Liver (tissue), 7 donors: ENCODE measurements at regions not wholly inside any gene's neighbourhood (a gene's known extent, or its start where the extent isn't known, plus 50 kb on each side); places are given as distances from the start of the nearest gene placed in this dataset.

Experiments used
- DNase-seq: peaks from one replicate; pipeline ENCODE4 v3.0.0-alpha.2; 2017; ENCODE audit warnings: low spot score
- H3K27ac ChIP-seq, 2 donors: one replicate each; pipeline ENCODE4 v1.7.0; 2013; ENCODE audit warnings: inconsistent platforms in 2 of 2, low read length in 2 of 2, control low read depth in 1 of 2, low read depth in 1 of 2, mild to moderate bottlenecking in 1 of 2
- H3K27me3 ChIP-seq, 4 donors: one replicate each; pipeline versions ENCODE4 v1.6.1 to v1.7.0; 2013; ENCODE audit warnings: low read length in 3 of 4, inconsistent platforms in 1 of 4, mild to moderate bottlenecking in 1 of 4, moderate library complexity in 1 of 4; ENCODE audit not compliant: control insufficient read depth in 4 of 4, insufficient read depth in 4 of 4
- H3K36me3 ChIP-seq, 4 donors: one replicate each; pipeline versions ENCODE4 v1.6.1 to v1.7.0; 2013; ENCODE audit warnings: low read length in 3 of 4, mild to moderate bottlenecking in 3 of 4, low read depth in 1 of 4, moderate library complexity in 1 of 4; ENCODE audit not compliant: control insufficient read depth in 4 of 4, insufficient read depth in 3 of 4
- H3K4me1 ChIP-seq, 4 donors: one replicate each; pipeline versions ENCODE4 v1.6.1 to v1.7.0; 2013; ENCODE audit warnings: low read length in 3 of 4, mild to moderate bottlenecking in 3 of 4, moderate library complexity in 1 of 4; ENCODE audit not compliant: control insufficient read depth in 4 of 4, insufficient read depth in 4 of 4
- H3K4me3 ChIP-seq, 3 donors: one replicate each; pipeline versions ENCODE4 v1.6.1 to v1.7.0; 2013; ENCODE audit warnings: low read length in 3 of 3, control low read depth in 1 of 3, low read depth in 1 of 3, mild to moderate bottlenecking in 1 of 3
- H3K9ac ChIP-seq, 2 donors: one replicate each; pipeline ENCODE4 v1.7.0; 2013; ENCODE audit warnings: low read length in 2 of 2, mild to moderate bottlenecking in 2 of 2, moderate library complexity in 2 of 2, control low read depth in 1 of 2, low read depth in 1 of 2
- H3K9me3 ChIP-seq, 4 donors: one replicate each; pipeline versions ENCODE4 v1.6.1 to v1.7.0; 2013; ENCODE audit warnings: low read length in 3 of 4; ENCODE audit not compliant: control insufficient read depth in 4 of 4
- EGR1 ChIP-seq, 2 donors: IDR thresholded peaks; 2 replicates each; pipeline ENCODE4 v1.6.1; 2016 to 2018; ENCODE audit warnings: antibody characterized with exemption in 2 of 2, low read depth in 2 of 2
- FOXA1 ChIP-seq: IDR thresholded peaks from 2 replicates; pipeline ENCODE4 v1.6.1; 2016; ENCODE audit warnings: antibody characterized with exemption
- FOXA2 ChIP-seq: IDR thresholded peaks from 2 replicates; pipeline ENCODE4 v1.6.1; 2016; ENCODE audit warnings: antibody characterized with exemption
- GABPA ChIP-seq, 2 donors: IDR thresholded peaks in 1 of 2; conservative IDR thresholded peaks in 1 of 2; 2 replicates each; pipeline ENCODE4 v1.6.1; 2016; ENCODE audit warnings: antibody characterized with exemption in 2 of 2, mild to moderate bottlenecking in 1 of 2, moderate library complexity in 1 of 2
- HNF4A ChIP-seq, 2 donors: conservative IDR thresholded peaks; 2 replicates each; pipeline ENCODE4 v1.6.1; 2016; ENCODE audit warnings: antibody characterized with exemption in 2 of 2, mild to moderate bottlenecking in 2 of 2
- HNF4G ChIP-seq: IDR thresholded peaks from 2 replicates; pipeline ENCODE4 v1.6.1; 2016; ENCODE audit warnings: antibody characterized with exemption
- JUND ChIP-seq, 2 donors: IDR thresholded peaks; 2 replicates each; pipeline ENCODE4 v1.6.1; 2016; ENCODE audit warnings: antibody characterized with exemption in 2 of 2
- NR2F2 ChIP-seq: IDR thresholded peaks from 2 replicates; pipeline ENCODE4 v1.6.1; 2016; ENCODE audit warnings: antibody characterized with exemption
- RAD21 ChIP-seq, 2 donors: IDR thresholded peaks; 2 replicates each; pipeline ENCODE4 v1.6.1; 2016; ENCODE audit warnings: antibody characterized with exemption in 2 of 2, mild to moderate bottlenecking in 2 of 2
- RXRA ChIP-seq, 2 donors: IDR thresholded peaks; 2 replicates each; pipeline ENCODE4 v1.6.1; 2017 to 2018; ENCODE audit warnings: antibody characterized with exemption in 2 of 2, mild to moderate bottlenecking in 1 of 2
- SP1 ChIP-seq: IDR thresholded peaks from 2 replicates; pipeline ENCODE4 v1.6.1; 2018; ENCODE audit warnings: antibody characterized with exemption, mild to moderate bottlenecking
- TAF1 ChIP-seq: conservative IDR thresholded peaks from 2 replicates; pipeline ENCODE4 v1.6.1; 2016; ENCODE audit warnings: antibody characterized with exemption, mild to moderate bottlenecking
- YY1 ChIP-seq: IDR thresholded peaks from 2 replicates; pipeline ENCODE4 v1.6.1; 2016; ENCODE audit warnings: antibody characterized with exemption, mild to moderate bottlenecking
- WGBS: extraction: QIAGEN DNeasy Blood & Tissue Kit; methylation state at CpG from one replicate; pipeline ENCODE4 v1.1.7; 2013; 5-methylcytosine and 5-hydroxymethylcytosine counted together
- TF ChIP-seq, protein P1 (sequence below): IDR thresholded peaks from 2 replicates; pipeline ENCODE4 v1.6.1; 2016; ENCODE audit warnings: antibody characterized with exemption
- TF ChIP-seq, protein P2 (sequence below): IDR thresholded peaks from 2 replicates; pipeline ENCODE4 v1.6.1; 2016; ENCODE audit warnings: antibody characterized with exemption
- TF ChIP-seq, protein P3 (sequence below): IDR thresholded peaks from 2 replicates; pipeline ENCODE4 v1.6.1; 2016; ENCODE audit warnings: antibody characterized with exemption
- TF ChIP-seq, protein P4 (sequence below): IDR thresholded peaks from 2 replicates; pipeline ENCODE4 v1.6.1; 2016; ENCODE audit warnings: antibody characterized with exemption, mild to moderate bottlenecking
- donor health status: healthy.
- donor health status: healthy.
- donor health status: healthy.
- donor health status: healthy.

DNA sequence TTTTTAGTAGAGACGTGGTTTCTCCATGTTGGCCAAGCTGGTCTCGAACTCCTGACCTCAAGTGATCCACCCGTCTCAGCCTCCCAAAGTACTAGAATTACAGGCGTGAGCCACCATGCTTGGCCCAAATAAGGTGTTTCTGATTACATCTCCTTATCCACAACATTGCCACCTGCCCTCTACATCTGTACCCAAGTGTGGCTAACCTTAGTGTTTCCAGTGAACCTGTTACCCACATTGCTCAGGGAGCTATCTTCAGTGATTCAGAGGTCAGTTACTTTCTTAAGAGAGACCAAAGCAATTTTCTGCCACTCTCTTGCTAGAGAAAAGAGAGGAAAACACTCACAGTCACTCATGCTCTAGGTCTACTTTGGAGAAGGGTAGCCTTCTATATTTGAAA, 115.0 kb upstream of the SLC39A10 start:
- no peak for DNase-seq
- Histone ChIP-seq H3K27me3 (no peaks in the 10 kb centered on the region), H3K4me3 (no peak overlapping the region), H3K27ac (no peak overlapping the region), H3K4me1 (peaks cover 0 to 4% (median 1%) of the 10 kb centered on the region in 4 donors), H3K36me3 (no peaks in the 10 kb centered on the region), H3K9me3 (no peaks in the 10 kb centered on the region), H3K9ac (no peak overlapping the region)
- WGBS, result 70% methylated on average over 4 of the region's 4 CpGs
- TF ChIP-seq YY1, result no peak
- TF ChIP-seq EGR1 (IDR thresholded peaks at IDR 0.05; ENCODE audit: low read depth in 2 of 2), result no peak
- no peak for TF ChIP-seq HNF4A (conservative IDR thresholded peaks at IDR 0.05)
- TF ChIP-seq, protein P1, sequence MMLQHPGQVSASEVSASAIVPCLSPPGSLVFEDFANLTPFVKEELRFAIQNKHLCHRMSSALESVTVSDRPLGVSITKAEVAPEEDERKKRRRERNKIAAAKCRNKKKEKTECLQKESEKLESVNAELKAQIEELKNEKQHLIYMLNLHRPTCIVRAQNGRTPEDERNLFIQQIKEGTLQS, result no peak
- no peak for TF ChIP-seq GABPA (IDR thresholded peaks at IDR 0.05 in 1 of 2, conservative IDR thresholded peaks at IDR 0.05 in 1 of 2)
- no peak for TF ChIP-seq JUND (IDR thresholded peaks at IDR 0.05)
- TF ChIP-seq RAD21 (IDR thresholded peaks at IDR 0.05), result no peak
- TF ChIP-seq, protein P2, sequence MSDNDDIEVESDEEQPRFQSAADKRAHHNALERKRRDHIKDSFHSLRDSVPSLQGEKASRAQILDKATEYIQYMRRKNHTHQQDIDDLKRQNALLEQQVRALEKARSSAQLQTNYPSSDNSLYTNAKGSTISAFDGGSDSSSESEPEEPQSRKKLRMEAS, result no peak
- TF ChIP-seq, protein P3, sequence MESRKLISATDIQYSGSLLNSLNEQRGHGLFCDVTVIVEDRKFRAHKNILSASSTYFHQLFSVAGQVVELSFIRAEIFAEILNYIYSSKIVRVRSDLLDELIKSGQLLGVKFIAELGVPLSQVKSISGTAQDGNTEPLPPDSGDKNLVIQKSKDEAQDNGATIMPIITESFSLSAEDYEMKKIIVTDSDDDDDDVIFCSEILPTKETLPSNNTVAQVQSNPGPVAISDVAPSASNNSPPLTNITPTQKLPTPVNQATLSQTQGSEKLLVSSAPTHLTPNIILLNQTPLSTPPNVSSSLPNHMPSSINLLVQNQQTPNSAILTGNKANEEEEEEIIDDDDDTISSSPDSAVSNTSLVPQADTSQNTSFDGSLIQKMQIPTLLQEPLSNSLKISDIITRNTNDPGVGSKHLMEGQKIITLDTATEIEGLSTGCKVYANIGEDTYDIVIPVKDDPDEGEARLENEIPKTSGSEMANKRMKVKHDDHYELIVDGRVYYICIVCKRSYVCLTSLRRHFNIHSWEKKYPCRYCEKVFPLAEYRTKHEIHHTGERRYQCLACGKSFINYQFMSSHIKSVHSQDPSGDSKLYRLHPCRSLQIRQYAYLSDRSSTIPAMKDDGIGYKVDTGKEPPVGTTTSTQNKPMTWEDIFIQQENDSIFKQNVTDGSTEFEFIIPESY, result no peak
- no peak for TF ChIP-seq FOXA1
- TF ChIP-seq HNF4G, result no peak
- TF ChIP-seq SP1, result no peak
- TF ChIP-seq TAF1, result no peak
- TF ChIP-seq, protein P4, sequence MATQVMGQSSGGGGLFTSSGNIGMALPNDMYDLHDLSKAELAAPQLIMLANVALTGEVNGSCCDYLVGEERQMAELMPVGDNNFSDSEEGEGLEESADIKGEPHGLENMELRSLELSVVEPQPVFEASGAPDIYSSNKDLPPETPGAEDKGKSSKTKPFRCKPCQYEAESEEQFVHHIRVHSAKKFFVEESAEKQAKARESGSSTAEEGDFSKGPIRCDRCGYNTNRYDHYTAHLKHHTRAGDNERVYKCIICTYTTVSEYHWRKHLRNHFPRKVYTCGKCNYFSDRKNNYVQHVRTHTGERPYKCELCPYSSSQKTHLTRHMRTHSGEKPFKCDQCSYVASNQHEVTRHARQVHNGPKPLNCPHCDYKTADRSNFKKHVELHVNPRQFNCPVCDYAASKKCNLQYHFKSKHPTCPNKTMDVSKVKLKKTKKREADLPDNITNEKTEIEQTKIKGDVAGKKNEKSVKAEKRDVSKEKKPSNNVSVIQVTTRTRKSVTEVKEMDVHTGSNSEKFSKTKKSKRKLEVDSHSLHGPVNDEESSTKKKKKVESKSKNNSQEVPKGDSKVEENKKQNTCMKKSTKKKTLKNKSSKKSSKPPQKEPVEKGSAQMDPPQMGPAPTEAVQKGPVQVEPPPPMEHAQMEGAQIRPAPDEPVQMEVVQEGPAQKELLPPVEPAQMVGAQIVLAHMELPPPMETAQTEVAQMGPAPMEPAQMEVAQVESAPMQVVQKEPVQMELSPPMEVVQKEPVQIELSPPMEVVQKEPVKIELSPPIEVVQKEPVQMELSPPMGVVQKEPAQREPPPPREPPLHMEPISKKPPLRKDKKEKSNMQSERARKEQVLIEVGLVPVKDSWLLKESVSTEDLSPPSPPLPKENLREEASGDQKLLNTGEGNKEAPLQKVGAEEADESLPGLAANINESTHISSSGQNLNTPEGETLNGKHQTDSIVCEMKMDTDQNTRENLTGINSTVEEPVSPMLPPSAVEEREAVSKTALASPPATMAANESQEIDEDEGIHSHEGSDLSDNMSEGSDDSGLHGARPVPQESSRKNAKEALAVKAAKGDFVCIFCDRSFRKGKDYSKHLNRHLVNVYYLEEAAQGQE, result no peak
- TF ChIP-seq RXRA (IDR thresholded peaks at IDR 0.05), result no peak
- no peak for TF ChIP-seq FOXA2
- no peak for TF ChIP-seq NR2F2

DNA sequence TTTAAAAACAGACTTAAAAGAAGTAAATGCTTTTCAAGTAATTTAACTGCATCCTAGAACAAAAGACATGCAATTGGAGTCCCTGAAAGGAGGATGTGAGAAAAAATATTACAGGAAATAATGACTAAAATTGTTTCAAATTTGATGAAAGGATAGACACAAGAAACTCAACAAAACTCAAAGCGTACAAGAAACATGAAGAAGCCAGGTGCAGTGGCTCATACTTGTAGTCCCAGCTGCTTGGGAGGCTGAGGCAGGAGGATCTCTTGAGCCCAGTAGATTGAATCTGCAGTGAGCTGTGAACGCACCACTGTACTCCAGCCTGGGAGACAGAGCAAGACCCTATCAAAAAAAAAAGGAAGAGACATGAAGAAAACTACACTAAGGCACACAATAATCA, 118.1 kb upstream of the SLC39A10 start:
- H3K4me1 ChIP-seq, result peaks cover 0 to 1% (median 0%) of the 10 kb centered on the region in 4 donors
- H3K9me3 ChIP-seq, result no peaks in the 10 kb centered on the region
- WGBS, result 96% methylated on average over 2 of the region's 2 CpGs
- no peaks in the 10 kb centered on the region for H3K36me3 ChIP-seq
- no peak for DNase-seq
- H3K27ac ChIP-seq, result no peak overlapping the region
- no peaks in the 10 kb centered on the region for H3K27me3 ChIP-seq
- no peak overlapping the region for H3K4me3 ChIP-seq
- no peak overlapping the region for H3K9ac ChIP-seq
- TF ChIP-seq FOXA1, result no peak
- TF ChIP-seq, protein P1, result no peak
